Hematopoietic multipotent progenitor cell (in vitro differentiated cells): ENCODE measurements at regions not wholly inside any gene's neighbourhood (a gene's known extent, or its start where the extent isn't known, plus 50 kb on each side); places are given as distances from the start of the nearest gene placed in this dataset.

Experiments used
- DNase-seq, 3 donors: peaks; one replicate each; pipeline ENCODE4 v3.0.0-alpha.2; 2011 to 2015; ENCODE audit warnings: low read depth in 2 of 3, low spot score in 2 of 3

- no peak for DNase-seq
Observed at GRCh38 chr6:170180671-170181337, 110.1 kb downstream of the DLL1 start.

- DNase-seq, result no peak
Observed at GRCh38 chr6:170179616-170180324, 111.1 kb downstream of the DLL1 start.

DNA sequence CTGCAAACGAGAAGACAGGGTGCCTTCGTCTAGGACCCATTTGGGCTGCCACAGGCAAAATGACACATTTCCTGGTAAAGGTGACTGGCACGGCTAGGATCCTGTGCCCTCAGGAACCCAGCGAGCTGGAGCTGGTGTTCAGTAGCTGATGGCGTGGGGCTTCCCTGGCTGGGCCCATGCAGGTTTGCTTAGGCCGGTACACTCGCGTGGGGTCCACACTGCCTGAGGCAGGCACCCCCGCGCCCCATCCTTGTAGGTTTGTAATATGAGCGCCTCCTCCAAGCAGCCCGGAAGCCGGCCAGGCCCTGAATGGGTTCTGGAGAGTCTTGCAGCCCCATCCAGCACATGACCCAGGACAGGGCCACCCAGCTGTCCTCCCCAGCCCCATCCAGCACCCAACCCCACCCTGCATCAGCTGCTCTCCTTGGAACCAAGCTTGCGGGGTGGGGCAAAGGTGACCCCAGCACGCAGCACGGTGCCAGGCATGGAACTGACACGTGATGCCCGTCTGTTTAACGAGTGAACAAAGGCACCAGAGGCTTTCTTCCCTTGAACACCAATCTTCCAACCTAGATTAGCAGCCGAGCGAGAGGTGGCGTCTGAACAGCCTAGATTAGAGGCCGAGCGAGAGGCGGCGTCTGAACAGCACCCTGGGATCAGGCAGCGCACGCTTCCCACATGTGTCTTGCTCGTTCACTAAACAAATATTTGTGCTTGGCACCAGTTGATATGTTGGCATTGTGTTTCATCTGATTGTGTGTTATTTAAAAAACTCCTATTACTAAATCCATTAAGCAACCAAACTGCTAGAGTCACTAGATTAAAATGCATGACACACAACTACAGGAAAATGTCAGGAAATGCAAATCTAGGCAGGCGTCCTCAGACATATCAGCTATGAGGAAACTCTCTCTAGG lies 112.1 kb downstream of the DLL1 start:
- no peak for DNase-seq

DNA sequence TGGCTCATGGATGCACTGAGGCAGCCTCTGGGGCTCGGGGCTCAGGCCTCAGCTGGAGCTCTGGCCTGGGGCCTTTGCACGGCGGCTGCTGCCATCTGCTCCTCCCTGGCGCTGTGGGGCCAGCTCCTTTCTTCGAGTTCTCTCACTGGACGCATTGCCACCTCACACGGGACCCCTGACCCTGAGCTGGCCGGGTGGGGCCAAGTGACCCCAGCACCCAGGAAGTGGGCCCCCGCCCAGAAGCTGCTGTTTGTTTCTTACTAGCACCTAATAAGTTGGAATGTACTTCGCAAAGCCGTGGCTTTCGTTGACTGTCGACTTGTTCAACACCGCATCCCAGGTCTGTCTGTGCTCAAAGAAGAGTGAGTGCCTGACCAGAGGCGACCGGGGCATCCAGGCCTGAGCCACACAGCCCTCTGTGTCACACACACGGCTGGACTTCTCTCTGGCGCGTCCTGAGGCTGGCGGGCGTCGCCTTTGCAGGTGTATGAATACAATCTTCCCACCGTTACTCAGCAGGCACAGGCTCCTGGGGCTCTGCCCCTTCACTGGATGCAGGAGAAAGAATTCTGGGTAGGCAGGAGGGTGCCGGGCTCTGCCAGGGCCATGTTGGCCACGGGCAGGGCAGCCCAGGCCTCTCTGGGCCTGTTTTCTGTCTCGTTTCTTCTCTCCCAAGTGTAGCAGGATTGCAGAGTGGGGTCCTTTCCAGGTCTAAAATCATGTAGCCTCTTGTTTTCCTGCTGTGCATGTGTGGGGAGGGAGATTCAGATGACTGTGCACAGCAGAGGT lies 112.9 kb downstream of the DLL1 start:
- DNase-seq, result no peak

DNA sequence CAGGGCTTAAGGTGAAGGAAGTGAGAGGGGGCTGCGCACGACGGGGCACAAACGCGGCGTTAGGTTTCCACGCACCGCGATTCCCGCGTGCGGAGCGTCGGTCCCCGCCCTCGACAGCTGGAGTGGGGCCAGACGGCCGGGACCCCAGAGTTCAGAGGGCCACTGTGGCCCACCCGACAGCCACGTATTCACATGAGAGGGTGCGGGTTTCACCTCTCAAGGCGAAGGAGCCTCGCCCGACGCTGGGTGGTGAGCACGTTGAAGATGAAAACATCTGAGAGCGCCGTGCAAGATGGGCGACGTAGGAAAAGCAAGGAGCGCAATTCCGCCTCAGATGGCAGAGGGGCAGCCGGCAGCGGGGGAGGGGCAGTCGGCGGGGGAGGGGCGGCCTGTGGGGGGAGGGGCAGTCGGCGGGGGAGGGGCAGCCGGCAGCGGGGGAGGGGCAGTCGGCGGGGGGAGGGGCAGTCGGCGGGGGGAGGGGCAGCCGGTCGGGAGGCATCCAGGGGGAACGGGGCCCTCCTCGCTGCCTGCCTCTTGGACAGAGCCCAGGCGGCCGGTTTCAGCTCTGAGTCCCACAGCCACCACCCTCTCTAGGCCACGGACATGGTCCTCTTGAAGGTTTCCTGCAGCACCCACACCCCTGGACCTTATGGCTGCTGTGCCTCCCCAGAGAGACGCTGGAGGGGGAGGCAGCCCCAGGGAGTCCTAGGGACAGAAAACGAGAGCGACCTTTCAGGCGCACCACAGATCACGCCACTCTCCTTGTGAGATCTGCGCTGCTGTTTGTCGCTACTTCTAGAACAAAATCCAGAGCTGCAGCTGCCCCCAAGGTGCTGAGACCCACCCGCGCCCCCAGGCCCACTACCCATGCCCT lies 113.7 kb downstream of the DLL1 start:
- DNase-seq, result no peak

- no peak for DNase-seq
Observed at GRCh38 chr6:170176136-170176897, 114.6 kb downstream of the DLL1 start.

GRCh38 chr6:170175644-170176135 lies 115.2 kb downstream of the DLL1 start:
- DNase-seq, result no peak

GRCh38 chr6:170174771-170175643 lies 115.9 kb downstream of the DLL1 start:
- DNase-seq, result no peak

DNA sequence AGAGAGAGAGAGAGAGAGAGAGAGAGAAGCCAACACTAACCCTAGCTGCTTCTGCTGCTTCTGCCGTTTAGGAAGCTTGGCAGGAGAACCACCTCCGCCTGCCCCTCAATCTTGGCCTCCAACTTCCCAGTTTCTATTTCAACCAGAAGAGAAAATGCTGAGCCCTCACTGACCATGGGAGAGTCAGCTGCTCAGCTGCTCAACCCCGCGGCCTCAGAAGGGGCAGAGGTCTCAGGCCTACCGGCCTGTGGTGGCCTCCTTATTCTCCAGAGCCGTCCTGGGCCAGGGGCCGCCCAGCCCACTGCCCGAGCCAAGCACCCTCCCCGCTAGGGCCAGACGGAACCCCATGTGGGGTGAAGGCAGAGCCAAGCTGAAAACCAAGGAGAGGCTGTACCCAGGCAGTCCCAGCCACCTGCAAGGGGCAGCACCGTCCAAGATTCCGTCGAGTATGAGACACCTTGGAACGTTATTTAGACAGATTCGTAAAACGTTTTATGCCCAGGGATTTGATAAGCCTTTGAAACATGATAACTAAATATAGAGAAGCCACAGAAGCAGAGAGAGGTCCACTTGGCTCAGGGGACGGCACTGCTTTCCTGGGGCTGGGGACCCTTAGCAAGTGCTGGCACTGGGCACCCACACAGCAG lies 116.6 kb downstream of the DLL1 start:
- no peak for DNase-seq

DNA sequence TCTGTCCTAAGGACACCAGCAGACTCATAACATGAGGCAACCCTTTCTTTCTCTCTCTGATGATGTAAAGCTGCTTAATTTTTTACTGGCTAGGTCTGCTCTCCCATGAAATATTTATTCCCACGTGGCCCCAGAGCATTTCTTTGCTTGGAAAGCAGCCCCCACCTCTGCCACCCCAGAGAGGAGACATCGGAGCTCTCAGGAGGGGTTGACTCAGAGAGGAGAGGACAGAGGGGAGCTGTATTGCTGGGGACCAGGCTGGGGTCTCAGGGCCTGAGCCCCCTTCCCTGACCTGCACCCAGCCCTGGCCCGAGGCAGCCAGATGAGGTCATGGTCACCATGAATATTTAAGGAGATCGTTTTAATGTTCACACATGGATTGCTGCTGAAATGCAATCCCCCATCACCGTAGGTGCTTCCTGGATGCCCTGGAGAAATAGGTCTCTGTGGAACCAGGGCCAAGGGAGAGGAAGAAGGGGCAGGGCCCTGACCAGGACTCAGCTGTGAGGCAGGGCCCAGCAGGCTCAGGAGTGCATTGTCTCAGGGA lies 117.5 kb downstream of the DLL1 start:
- DNase-seq, result no peak

- DNase-seq, result no peak
Observed at GRCh38 chr6:170172825-170173256, 118.0 kb downstream of the DLL1 start.

GRCh38 chr6:170172392-170172791 lies 118.5 kb downstream of the DLL1 start:
- DNase-seq, result no peak

GRCh38 chr6:170167657-170168159 lies 123.2 kb downstream of the DLL1 start:
- DNase-seq, result no peak

- DNase-seq, result no peak
Observed at GRCh38 chr6:170166511-170167122, 124.3 kb downstream of the DLL1 start.

DNA sequence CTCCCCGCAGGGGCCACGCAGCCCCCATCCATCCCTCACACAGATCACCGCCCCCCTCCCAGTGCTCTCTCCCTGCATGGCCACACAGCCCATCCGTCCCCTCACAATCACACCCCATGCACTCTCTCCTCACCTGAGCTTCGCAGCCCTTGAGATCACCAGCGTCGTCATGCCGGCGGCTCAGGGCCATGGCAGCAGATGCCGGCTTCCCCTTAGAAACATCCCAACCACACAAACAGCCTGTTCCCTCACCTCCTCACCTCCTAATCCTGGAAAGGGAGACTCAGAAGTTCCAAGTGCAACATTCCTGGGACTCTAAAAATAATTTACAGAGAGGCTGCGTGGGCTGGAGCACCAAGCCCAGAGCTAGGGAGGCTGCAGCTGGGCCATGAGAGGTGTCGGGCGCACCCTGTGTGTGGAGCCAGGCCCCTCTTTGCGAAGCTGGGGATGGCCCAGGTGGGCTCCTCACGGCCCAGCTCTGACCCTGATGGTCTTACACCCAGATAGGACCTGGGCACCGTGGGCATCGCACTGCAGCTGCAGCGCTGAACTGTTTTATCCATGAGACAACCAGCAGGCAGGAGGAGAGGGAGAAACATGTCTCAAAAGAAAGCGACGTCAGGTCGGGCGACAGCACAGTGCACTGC lies 125.3 kb downstream of the DLL1 start:
- no peak for DNase-seq

GRCh38 chr6:170165085-170165470 lies 125.8 kb downstream of the DLL1 start:
- no peak for DNase-seq
